Uterus (tissue), 3 donors: ENCODE measurements at regions not wholly inside any gene's neighbourhood (a gene's known extent, or its start where the extent isn't known, plus 50 kb on each side); places are given as distances from the start of the nearest gene placed in this dataset. TPM values are rescaled to one million over a fixed set of nuclear protein-coding genes. Genes with fewer than 3 reads are reported as not detected.
"Not testable (repeated sequence)": the region's sequence is repeated elsewhere in the genome, so short reads cannot be mapped to it uniquely, and the experiment has no call there.

Source experiments
- DNase-seq, 2 donors: peaks; one replicate each; pipeline ENCODE4 v3.0.0-alpha.2; 2019 to 2020
- H3K27ac ChIP-seq, 2 donors: fragments of 200-600 bp; sonication (generic); 1 replicate in 1 of 2; 2 replicates in 1 of 2; pipeline ENCODE4 v1.5.1; 2016 to 2018
- H3K27me3 ChIP-seq, 2 donors: fragments of 200-600 bp; sonication (generic); one replicate each; pipeline ENCODE4 v1.5.1; 2018 to 2019; ENCODE audit warnings: control low read depth in 1 of 2
- H3K36me3 ChIP-seq, 2 donors: fragments of 200-600 bp; sonication (generic); one replicate each; pipeline ENCODE4 v1.5.1; 2019; ENCODE audit warnings: control low read depth in 1 of 2
- H3K4me1 ChIP-seq, 2 donors: fragments of 200-600 bp; sonication (generic); one replicate each; pipeline ENCODE4 v1.5.1; 2018 to 2019; ENCODE audit warnings: control low read depth in 1 of 2
- H3K4me3 ChIP-seq, 2 donors: fragments of 200-600 bp; sonication (generic); 1 replicate in 1 of 2; 2 replicates in 1 of 2; pipeline ENCODE4 v1.5.1; 2018 to 2019; ENCODE audit warnings: mild to moderate bottlenecking in 1 of 2
- H3K9me3 ChIP-seq, 2 donors: fragments of 200-600 bp; sonication (generic); one replicate each; pipeline ENCODE4 v1.5.1; 2019; ENCODE audit warnings: control low read depth in 1 of 2
- POLR2A ChIP-seq, 2 donors: fragments of 450-650 bp; IDR thresholded peaks; one replicate each; pipeline ENCODE4 v1.6.1; 2016; ENCODE audit warnings: antibody characterized with exemption in 2 of 2, mild to moderate bottlenecking in 1 of 2, moderate library complexity in 1 of 2
- intact Hi-C: fragments of 100-400 bp; cut with DNase I; formaldehyde crosslinking; loops from one replicate; pipeline ENCODE4 v1.15.1; 2023; ENCODE audit warnings: low total_unique reads
- small RNA-seq: library from RNA; depleted of rRNA; stranded (forward); fragments of <200 nt; gene quantifications from one replicate; pipeline ENCODE3, GENCODE V24; 2016
- TF ChIP-seq, protein P1 (sequence below), 4 experiments: fragments of 200-600 bp in 2 of 4; fragments of 450-650 bp in 2 of 4; sonication (generic) in 2 of 4; IDR thresholded peaks; one replicate each; pipeline ENCODE4 v1.5.1; 2016 to 2019; ENCODE audit warnings: antibody characterized with exemption in 4 of 4, mild to moderate bottlenecking in 2 of 4, moderate library complexity in 1 of 4
- donor health status: DM: yes; HTN: yes; CAD: no.

DNA sequence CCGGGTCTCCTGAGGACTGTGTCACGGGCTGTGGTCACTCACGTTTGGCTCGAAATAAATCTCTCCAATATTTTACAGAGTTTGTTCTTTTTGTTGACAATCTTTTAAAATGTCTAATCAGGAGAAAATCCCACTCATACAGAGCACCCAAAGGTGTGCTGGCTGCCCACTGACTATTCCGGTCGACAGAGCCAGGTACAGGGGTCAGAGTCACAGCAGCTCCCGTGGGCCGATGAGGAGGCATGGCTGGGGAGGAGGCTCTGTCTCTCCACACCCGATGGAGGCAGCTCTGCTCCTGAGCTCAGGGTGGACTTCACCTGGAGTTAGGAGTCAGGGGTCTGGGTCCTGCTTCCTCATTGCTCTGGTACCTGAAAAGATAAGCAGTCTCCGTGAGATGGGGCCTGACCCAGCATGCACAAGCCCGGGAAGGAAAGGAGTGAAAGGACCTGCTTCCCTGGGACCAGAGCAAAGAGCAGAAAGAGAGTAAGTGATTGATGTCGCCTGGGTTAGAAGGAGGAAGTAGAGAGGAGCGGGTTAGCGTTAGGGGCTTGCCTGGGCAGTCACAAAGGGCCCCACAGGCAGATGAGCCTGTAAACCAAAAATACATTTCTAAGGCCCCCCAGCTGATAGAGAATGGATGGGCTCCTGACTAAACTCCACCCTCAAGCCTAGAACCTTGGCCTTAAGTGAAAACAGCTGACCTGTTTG, 53.5 kb upstream of the UNC93A start:
- TF ChIP-seq POLR2A (IDR thresholded peaks at IDR 0.05) = no peak
- TF ChIP-seq, protein P1, sequence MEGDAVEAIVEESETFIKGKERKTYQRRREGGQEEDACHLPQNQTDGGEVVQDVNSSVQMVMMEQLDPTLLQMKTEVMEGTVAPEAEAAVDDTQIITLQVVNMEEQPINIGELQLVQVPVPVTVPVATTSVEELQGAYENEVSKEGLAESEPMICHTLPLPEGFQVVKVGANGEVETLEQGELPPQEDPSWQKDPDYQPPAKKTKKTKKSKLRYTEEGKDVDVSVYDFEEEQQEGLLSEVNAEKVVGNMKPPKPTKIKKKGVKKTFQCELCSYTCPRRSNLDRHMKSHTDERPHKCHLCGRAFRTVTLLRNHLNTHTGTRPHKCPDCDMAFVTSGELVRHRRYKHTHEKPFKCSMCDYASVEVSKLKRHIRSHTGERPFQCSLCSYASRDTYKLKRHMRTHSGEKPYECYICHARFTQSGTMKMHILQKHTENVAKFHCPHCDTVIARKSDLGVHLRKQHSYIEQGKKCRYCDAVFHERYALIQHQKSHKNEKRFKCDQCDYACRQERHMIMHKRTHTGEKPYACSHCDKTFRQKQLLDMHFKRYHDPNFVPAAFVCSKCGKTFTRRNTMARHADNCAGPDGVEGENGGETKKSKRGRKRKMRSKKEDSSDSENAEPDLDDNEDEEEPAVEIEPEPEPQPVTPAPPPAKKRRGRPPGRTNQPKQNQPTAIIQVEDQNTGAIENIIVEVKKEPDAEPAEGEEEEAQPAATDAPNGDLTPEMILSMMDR (IDR thresholded peaks at IDR 0.05) = no peak
- H3K27me3 ChIP-seq = no peaks in the 10 kb centered on the region
- no peak for DNase-seq
- no peaks in the 10 kb centered on the region for H3K4me1 ChIP-seq
- intact Hi-C loops = no loop called here
- no peaks in the 10 kb centered on the region for H3K9me3 ChIP-seq
- no peak overlapping the region for H3K4me3 ChIP-seq
- H3K36me3 ChIP-seq = no peaks in the 10 kb centered on the region
- H3K27ac ChIP-seq = no peak overlapping the region

DNA sequence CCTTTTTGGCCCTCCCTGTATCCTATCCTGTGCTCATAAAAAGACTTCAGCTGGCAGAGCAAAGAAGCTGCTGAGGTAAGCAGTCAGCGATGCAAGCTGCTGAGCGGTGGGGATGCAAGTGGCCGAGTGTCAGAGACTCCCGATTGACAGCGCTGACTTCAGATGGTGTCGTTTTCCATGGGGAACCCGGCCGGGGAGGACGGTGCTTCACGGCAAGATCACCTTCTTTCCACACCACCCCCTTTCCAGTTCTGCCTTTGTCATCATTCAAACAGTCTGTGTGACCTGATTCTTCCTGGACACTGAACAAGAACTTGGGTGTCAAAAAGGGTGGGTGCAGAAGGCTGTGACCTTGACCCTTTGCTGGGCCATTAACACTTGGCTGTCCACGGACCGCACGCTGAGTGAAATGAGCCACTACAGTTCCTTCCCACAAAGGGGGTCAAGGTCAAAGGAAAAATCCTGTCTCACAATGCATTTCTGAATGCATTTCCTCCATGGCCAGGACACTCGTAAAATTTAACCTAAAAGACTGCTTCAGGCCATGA, 52.9 kb upstream of the UNC93A start:
- no peaks in the 10 kb centered on the region for H3K9me3 ChIP-seq
- TF ChIP-seq, protein P1 (IDR thresholded peaks at IDR 0.05) = no peak
- no peak for TF ChIP-seq POLR2A (IDR thresholded peaks at IDR 0.05)
- H3K27ac ChIP-seq = no peak overlapping the region
- H3K27me3 ChIP-seq = no peaks in the 10 kb centered on the region
- H3K4me3 ChIP-seq = no peak overlapping the region
- intact Hi-C loops = no loop called here
- DNase-seq = no peak
- no peaks in the 10 kb centered on the region for H3K4me1 ChIP-seq
- no peaks in the 10 kb centered on the region for H3K36me3 ChIP-seq

DNA sequence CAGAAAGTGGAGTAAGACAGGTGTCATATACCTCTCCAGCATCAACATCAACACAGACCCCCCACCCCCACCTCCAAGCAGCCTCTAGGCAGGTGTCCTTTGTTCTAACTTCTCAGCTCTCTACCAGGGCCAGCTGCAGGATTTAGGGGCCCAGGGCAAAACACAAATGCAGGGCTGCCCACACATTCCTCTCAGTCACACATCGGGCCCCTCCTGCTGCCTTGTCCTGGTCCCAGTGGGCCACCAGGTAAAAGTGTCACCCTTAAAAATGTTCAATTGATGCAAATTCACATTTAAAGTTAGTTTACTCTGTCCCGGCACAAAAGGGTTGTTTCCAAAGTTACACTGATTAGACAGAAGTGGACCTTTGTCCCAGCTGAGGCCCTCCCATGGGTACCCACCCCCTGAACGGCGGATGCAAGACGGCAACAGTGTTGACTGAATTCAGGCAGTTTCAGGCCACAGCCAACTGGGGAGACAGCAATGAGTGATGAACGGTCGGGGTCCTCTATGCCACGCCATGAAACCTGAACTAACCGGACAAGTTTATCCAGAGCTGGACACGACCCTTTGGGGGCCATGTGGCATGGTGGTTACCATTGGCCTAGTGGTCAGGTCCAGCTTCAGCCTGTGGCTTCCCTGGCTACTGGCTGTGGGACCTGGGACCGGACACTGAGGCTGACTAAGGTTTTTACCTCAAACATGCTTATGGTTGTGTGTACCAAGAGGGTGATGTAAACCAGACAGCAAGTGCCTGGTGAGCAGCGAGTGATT, 52.2 kb upstream of the UNC93A start:
- H3K4me3 ChIP-seq = no peak overlapping the region
- H3K9me3 ChIP-seq = no peaks in the 10 kb centered on the region
- no peaks in the 10 kb centered on the region for H3K4me1 ChIP-seq
- TF ChIP-seq, protein P1 (IDR thresholded peaks at IDR 0.05) = no peak
- no peak for TF ChIP-seq POLR2A (IDR thresholded peaks at IDR 0.05)
- no peak overlapping the region for H3K27ac ChIP-seq
- H3K36me3 ChIP-seq = no peaks in the 10 kb centered on the region
- no peaks in the 10 kb centered on the region for H3K27me3 ChIP-seq
- intact Hi-C loops = no loop called here
- no peak for DNase-seq

DNA sequence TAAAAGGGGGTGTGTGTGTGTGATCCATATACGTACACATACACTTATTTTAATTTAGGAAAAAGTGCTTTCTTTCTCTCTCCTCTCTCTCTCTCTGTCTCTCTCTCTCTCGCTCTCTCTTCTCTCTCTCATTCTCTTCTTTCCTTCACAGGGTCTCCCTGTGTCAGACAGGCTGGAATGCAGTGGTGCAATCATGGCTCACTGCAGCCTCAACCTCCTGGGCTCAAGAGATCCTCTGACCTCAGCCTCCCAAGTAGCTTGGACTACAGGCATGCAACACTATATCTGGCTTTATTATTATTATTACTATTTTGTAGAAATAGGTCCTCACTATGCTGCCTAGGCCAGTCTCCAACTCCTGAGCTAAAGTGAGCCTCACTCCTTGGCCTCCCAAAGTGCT, 51.6 kb upstream of the UNC93A start:
- H3K9me3 ChIP-seq = not testable (repeated sequence)

DNA sequence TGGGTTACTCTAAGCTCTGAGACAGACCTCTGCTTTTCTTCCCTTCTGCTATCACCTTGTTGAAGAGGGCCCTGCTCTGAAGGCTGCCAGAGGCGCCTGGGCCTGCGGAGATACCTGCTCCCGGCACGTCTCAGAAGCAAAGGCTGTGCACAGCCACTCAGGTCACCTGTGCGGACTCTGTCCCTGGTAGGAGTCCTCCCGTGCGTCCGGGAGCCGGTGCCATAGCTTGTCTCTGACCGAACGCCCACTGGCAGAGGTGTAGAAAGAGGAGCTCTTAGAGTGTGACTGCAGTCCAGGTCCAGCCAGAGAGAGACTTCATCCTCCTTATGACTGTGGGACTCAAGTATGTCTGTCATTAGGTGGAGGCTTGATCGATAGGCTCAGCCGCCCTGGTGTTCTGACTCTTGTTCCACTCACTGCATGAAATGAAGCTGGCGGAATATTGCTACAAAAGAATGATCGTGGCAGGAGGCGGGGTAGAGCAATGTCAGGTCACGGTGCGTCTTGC, 51.0 kb upstream of the UNC93A start:
- no peaks in the 10 kb centered on the region for H3K36me3 ChIP-seq

More for the DNA sequence above, 51.6 kb upstream of the UNC93A start:
- H3K27ac ChIP-seq, H3K36me3 ChIP-seq, H3K4me3 ChIP-seq, H3K27me3 ChIP-seq, DNase-seq, H3K4me1 ChIP-seq, intact Hi-C loops: not testable (repeated sequence)

More for the DNA sequence above, 51.0 kb upstream of the UNC93A start:
- Histone ChIP-seq H3K4me1 (no peaks in the 10 kb centered on the region), H3K9me3 (no peaks in the 10 kb centered on the region), H3K27ac (no peak overlapping the region), H3K4me3 (no peak overlapping the region), H3K27me3 (no peaks in the 10 kb centered on the region)
- intact Hi-C loops = no loop called here
- no peak for DNase-seq
- TF ChIP-seq, protein P1 (IDR thresholded peaks at IDR 0.05) = no peak
- no peak for TF ChIP-seq POLR2A (IDR thresholded peaks at IDR 0.05)

Small RNA genes lying in the stretch of these regions (small RNA-seq; reads per million reads assigned to genes)
- not detected for gene AL353747.1
